GM10266 (cell line): ENCODE measurements at regions not wholly inside any gene's neighbourhood (a gene's known extent, or its start where the extent isn't known, plus 50 kb on each side); places are given as distances from the start of the nearest gene placed in this dataset.

Experiments
- DNase-seq: peaks from one replicate; pipeline ENCODE4 v3.0.0; 2012; ENCODE audit errors: extremely low spot score
- CTCF ChIP-seq: IDR thresholded peaks from 2 replicates; pipeline ENCODE4 v1.5.1; 2012; ENCODE audit warnings: mild to moderate bottlenecking, low read depth; ENCODE audit not compliant: control insufficient read depth, insufficient read depth; ENCODE audit errors: missing control alignments

- no peak for DNase-seq
- TF ChIP-seq CTCF, result no peak
Observed at GRCh38 chr14:34135492-34135891, 184.6 kb upstream of the EGLN3 start.

DNA sequence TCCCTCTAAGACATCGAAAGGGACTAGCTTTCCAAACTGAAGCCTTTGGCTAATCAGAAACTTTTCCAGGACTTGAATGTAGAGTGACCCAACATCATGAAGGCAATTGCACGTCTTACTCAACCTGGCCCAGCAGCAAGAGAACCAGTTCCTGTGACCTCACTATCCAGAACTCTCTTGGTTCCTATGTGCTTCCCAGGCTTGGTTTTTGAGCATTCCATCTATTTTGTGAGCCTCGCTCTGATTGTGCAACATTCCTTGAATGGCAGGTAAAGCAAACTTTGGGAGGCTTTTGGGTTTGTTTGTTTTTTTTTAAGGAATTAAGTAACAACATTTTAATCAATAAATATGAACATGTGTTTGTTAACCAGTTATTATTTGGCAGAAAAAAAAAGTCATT, 183.6 kb upstream of the EGLN3 start:
- no peak for DNase-seq
- TF ChIP-seq CTCF, result no peak

- no peak for TF ChIP-seq CTCF
- no peak for DNase-seq
Observed at GRCh38 chr14:34129927-34130552, 179.2 kb upstream of the EGLN3 start.

DNA sequence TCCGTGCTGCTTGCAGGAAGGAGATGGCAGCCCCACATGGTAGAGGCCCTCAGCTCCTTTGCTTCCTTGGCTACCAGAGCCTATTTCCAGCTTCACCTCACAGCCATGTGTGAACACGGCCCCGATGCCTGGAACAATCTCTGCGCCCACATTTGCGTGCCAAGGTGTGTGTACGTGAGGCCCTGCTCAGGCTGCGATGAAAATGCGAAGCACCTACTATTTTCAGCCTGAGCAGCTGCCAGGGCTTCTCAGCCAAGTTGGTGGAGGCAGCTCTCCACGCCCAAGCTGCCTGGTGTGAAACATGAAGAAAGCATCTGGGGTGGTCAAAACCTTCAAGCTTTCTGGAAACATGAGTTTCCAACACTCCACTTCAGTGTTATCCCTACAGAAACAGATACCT, 177.8 kb upstream of the EGLN3 start:
- no peak for TF ChIP-seq CTCF
- no peak for DNase-seq

DNA sequence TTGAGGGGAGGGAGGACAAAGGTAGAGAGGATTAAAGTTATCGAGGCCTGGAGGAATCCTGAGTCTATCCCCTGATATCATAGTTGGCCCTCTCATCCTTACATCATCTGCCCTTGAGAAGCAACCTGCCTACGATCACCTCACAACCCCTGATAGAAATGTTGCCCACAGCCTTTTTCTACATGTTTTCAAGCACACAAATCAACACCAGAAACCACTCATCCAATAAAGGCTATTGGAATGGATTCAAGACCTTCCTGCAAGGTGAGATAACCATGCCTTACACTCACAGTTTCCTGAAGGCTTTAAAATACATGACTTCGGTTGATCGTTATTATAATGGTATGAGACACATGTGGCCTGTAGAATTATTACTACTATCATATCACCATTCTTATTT, 175.7 kb upstream of the EGLN3 start:
- TF ChIP-seq CTCF, result no peak
- no peak for DNase-seq

DNA sequence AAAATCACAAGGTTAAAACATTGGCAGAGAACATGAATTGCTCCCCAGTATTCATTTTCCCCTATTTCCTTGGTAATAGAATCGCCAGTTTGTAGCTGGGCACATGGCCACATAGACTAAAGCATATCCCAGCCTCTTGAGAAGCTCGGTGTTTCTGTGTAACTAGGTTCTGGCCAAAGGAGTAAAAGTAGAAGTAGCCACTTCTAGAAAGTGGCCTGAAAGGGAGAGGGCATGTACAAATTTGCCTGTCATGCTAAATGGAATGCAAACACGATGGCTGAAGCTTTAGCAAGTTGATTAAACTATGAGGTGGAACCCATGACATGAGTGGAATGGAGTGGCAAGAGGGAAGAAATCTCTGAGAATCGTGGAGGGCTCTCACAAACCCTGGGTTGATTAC, 173.7 kb upstream of the EGLN3 start:
- no peak for DNase-seq
- TF ChIP-seq CTCF, result no peak

- no peak for TF ChIP-seq CTCF
- DNase-seq, result no peak
Observed at GRCh38 chr14:34122650-34123049, 171.8 kb upstream of the EGLN3 start.
